ENCODE measurements at regions not wholly inside any gene's neighbourhood (a gene's known extent, or its start where the extent isn't known, plus 50 kb on each side); places are given as distances from the start of the nearest gene placed in this dataset.

DNA sequence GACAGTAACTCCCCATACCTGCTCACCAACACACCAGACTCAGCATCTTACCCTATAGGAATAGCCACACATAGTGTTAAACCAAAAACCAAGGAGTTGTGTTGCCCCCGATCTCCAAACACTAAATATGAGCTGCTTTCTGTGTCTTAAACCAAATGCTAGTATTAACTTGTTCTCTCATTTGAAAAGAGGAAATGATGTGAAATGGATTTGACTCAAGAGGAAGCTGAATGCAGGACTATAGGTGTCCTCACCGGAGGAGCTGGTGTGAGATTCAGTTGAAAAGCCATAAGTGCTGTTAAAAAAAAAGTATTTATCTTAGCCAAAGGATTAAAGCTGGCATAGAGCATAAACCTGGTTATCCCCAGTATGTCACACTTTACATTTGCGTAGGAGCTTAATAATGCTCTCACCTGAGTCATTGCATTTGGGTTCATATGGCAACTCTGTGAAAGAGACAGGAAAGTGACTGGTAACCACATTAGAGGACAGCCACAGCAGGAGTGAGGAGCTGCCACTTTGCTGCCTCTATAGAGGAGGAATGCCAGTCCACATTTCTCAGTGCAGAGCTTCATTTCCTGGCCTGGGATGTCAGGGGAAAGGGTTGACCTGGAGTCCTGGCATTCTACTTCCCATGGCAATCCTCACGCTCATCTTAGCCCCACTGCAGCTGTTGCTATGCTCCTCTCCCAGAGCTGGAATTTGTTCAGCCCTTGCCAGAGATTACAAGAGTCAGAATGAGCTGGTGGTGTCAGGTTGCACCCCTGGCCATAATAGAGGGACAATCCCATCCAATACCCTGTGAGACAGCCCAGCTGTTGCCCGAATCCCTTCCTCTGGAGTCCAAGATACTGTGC is 143.3 kb upstream of the ANKFN1 start:
- peaks cover 0 to 5% of the 10 kb centered on the region in 2 donors for H3K9me3 ChIP-seq (ENCODE audit: control insufficient read depth in 2 of 2, low read length in 2 of 2)
- no peak overlapping the region for H3K27ac ChIP-seq (ENCODE audit: low read length)
- no peak overlapping the region for H3K4me3 ChIP-seq (ENCODE audit: low read length in 2 of 2)
- H3K27me3 ChIP-seq (ENCODE audit: control insufficient read depth in 1 of 2, insufficient read depth in 2 of 2, low read length in 2 of 2), result no peaks in the 10 kb centered on the region
- no peak overlapping the region for H3K9ac ChIP-seq (ENCODE audit: low read length in 2 of 2)
- H3K4me1 ChIP-seq (ENCODE audit: control insufficient read depth, insufficient read depth, low read length), result no peaks in the 10 kb centered on the region
- H3K36me3 ChIP-seq (ENCODE audit: control insufficient read depth in 2 of 2, insufficient read depth in 2 of 2, low read length in 2 of 2), result no peaks in the 10 kb centered on the region

- Histone ChIP-seq H3K9me3 (ENCODE audit: control insufficient read depth in 2 of 2, low read length in 2 of 2) (peaks cover 0 to 5% of the 10 kb centered on the region in 2 donors), H3K4me3 (ENCODE audit: low read length in 2 of 2) (no peak overlapping the region), H3K9ac (ENCODE audit: low read length in 2 of 2) (no peak overlapping the region), H3K27me3 (ENCODE audit: control insufficient read depth in 1 of 2, insufficient read depth in 2 of 2, low read length in 2 of 2) (no peaks in the 10 kb centered on the region), H3K36me3 (ENCODE audit: control insufficient read depth in 2 of 2, insufficient read depth in 2 of 2, low read length in 2 of 2) (no peaks in the 10 kb centered on the region), H3K27ac (ENCODE audit: low read length) (no peak overlapping the region), H3K4me1 (ENCODE audit: control insufficient read depth, insufficient read depth, low read length) (no peaks in the 10 kb centered on the region)
Observed at GRCh38 chr17:56011406-56012131, 141.7 kb upstream of the ANKFN1 start.

- Histone ChIP-seq H3K4me1 (ENCODE audit: control insufficient read depth, insufficient read depth, low read length) (no peaks in the 10 kb centered on the region), H3K9me3 (ENCODE audit: control insufficient read depth in 2 of 2, low read length in 2 of 2) (peaks cover 0 to 2% of the 10 kb centered on the region in 2 donors), H3K27ac (ENCODE audit: low read length) (no peak overlapping the region), H3K27me3 (ENCODE audit: control insufficient read depth in 1 of 2, insufficient read depth in 2 of 2, low read length in 2 of 2) (no peaks in the 10 kb centered on the region), H3K36me3 (ENCODE audit: control insufficient read depth in 2 of 2, insufficient read depth in 2 of 2, low read length in 2 of 2) (no peaks in the 10 kb centered on the region), H3K4me3 (ENCODE audit: low read length in 2 of 2) (no peak overlapping the region), H3K9ac (ENCODE audit: low read length in 2 of 2) (no peak overlapping the region)
Observed at GRCh38 chr17:56018211-56018610, 135.1 kb upstream of the ANKFN1 start.

GRCh38 chr17:56020369-56020768 is 132.9 kb upstream of the ANKFN1 start:
- Histone ChIP-seq H3K36me3 (ENCODE audit: control insufficient read depth in 2 of 2, insufficient read depth in 2 of 2, low read length in 2 of 2) (no peaks in the 10 kb centered on the region), H3K9me3 (ENCODE audit: control insufficient read depth in 2 of 2, low read length in 2 of 2) (no peaks in the 10 kb centered on the region), H3K9ac (ENCODE audit: low read length in 2 of 2) (no peak overlapping the region), H3K4me3 (ENCODE audit: low read length in 2 of 2) (no peak overlapping the region), H3K27ac (ENCODE audit: low read length) (no peak overlapping the region), H3K4me1 (ENCODE audit: control insufficient read depth, insufficient read depth, low read length) (no peaks in the 10 kb centered on the region), H3K27me3 (ENCODE audit: control insufficient read depth in 1 of 2, insufficient read depth in 2 of 2, low read length in 2 of 2) (no peaks in the 10 kb centered on the region)

GRCh38 chr17:56021681-56022190 is 131.5 kb upstream of the ANKFN1 start:
- Histone ChIP-seq H3K4me3 (ENCODE audit: low read length in 2 of 2) (no peak overlapping the region), H3K27ac (ENCODE audit: low read length) (no peak overlapping the region), H3K4me1 (ENCODE audit: control insufficient read depth, insufficient read depth, low read length) (no peaks in the 10 kb centered on the region), H3K27me3 (ENCODE audit: control insufficient read depth in 1 of 2, insufficient read depth in 2 of 2, low read length in 2 of 2) (no peaks in the 10 kb centered on the region), H3K36me3 (ENCODE audit: control insufficient read depth in 2 of 2, insufficient read depth in 2 of 2, low read length in 2 of 2) (no peaks in the 10 kb centered on the region), H3K9me3 (ENCODE audit: control insufficient read depth in 2 of 2, low read length in 2 of 2) (no peaks in the 10 kb centered on the region), H3K9ac (ENCODE audit: low read length in 2 of 2) (no peak overlapping the region)

DNA sequence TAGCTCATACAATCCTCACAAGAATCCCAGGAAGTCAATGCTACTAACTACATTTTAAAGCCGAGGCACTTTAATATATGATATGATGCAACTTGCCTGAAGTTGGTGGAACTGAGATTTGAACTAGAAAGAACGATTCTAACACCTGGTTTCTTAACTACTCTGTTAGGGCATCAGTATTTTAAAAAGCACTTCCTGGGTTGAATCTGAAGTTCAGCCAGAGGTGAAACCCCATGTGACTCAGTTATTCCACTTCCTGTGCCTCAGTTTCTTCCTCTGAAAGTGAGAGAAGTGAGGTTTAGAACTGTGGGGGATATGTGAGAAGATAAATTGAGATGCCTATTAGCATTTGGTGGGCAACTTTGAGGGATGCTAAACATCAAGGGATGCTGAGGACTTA is 129.4 kb upstream of the ANKFN1 start:
- Histone ChIP-seq H3K4me3 (ENCODE audit: low read length in 2 of 2) (no peak overlapping the region), H3K9ac (ENCODE audit: low read length in 2 of 2) (no peak overlapping the region), H3K9me3 (ENCODE audit: control insufficient read depth in 2 of 2, low read length in 2 of 2) (no peaks in the 10 kb centered on the region), H3K27ac (ENCODE audit: low read length) (no peak overlapping the region), H3K4me1 (ENCODE audit: control insufficient read depth, insufficient read depth, low read length) (no peaks in the 10 kb centered on the region), H3K27me3 (ENCODE audit: control insufficient read depth in 1 of 2, insufficient read depth in 2 of 2, low read length in 2 of 2) (no peaks in the 10 kb centered on the region), H3K36me3 (ENCODE audit: control insufficient read depth in 2 of 2, insufficient read depth in 2 of 2, low read length in 2 of 2) (no peaks in the 10 kb centered on the region)

- Histone ChIP-seq H3K27me3 (ENCODE audit: control insufficient read depth in 1 of 2, insufficient read depth in 2 of 2, low read length in 2 of 2) (no peaks in the 10 kb centered on the region), H3K4me3 (ENCODE audit: low read length in 2 of 2) (no peak overlapping the region), H3K9ac (ENCODE audit: low read length in 2 of 2) (no peak overlapping the region)
Observed at GRCh38 chr17:56026915-56027314, 126.4 kb upstream of the ANKFN1 start.

DNA sequence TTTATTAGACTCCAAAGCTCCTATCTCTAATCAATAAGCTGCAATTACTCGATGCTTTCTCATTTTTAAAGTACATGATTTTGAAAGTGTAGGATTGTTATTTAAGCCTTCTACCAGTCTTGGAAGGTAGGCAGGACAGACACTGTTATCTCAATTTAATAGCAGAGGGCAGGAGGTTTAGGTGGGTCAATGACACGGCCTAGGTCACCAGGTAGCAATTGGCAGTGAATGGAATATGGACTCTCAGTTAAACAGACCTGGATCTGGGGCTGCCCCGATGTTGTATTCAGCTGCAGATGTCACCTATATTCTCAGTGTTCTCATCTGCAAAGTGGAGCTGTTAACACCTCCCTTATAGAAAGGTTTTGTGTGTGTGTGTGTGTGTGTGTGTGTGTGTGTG is 124.4 kb upstream of the ANKFN1 start:
- Histone ChIP-seq H3K27me3 (ENCODE audit: control insufficient read depth in 1 of 2, insufficient read depth in 2 of 2, low read length in 2 of 2) (no peaks in the 10 kb centered on the region), H3K9ac (ENCODE audit: low read length in 2 of 2) (no peak overlapping the region), H3K27ac (ENCODE audit: low read length) (no peak overlapping the region), H3K36me3 (ENCODE audit: control insufficient read depth in 2 of 2, insufficient read depth in 2 of 2, low read length in 2 of 2) (no peaks in the 10 kb centered on the region), H3K4me3 (ENCODE audit: low read length in 2 of 2) (no peak overlapping the region), H3K4me1 (ENCODE audit: control insufficient read depth, insufficient read depth, low read length) (peaks cover 15% of the 10 kb centered on the region), H3K9me3 (ENCODE audit: control insufficient read depth in 2 of 2, low read length in 2 of 2) (no peaks in the 10 kb centered on the region)

More at GRCh38 chr17:56026915-56027314, 126.4 kb upstream of the ANKFN1 start:
- Histone ChIP-seq H3K27ac (ENCODE audit: low read length) (no peak overlapping the region), H3K4me1 (ENCODE audit: control insufficient read depth, insufficient read depth, low read length) (peaks cover 15% of the 10 kb centered on the region), H3K36me3 (ENCODE audit: control insufficient read depth in 2 of 2, insufficient read depth in 2 of 2, low read length in 2 of 2) (no peaks in the 10 kb centered on the region), H3K9me3 (ENCODE audit: control insufficient read depth in 2 of 2, low read length in 2 of 2) (no peaks in the 10 kb centered on the region)

GRCh38 chr17:56030009-56030624 is 123.2 kb upstream of the ANKFN1 start:
- Histone ChIP-seq H3K36me3 (ENCODE audit: control insufficient read depth in 2 of 2, insufficient read depth in 2 of 2, low read length in 2 of 2) (no peaks in the 10 kb centered on the region), H3K4me1 (ENCODE audit: control insufficient read depth, insufficient read depth, low read length) (peaks cover 15% of the 10 kb centered on the region), H3K4me3 (ENCODE audit: low read length in 2 of 2) (no peak overlapping the region)

GRCh38 chr17:56031636-56032035 is 121.6 kb upstream of the ANKFN1 start:
- H3K27me3 ChIP-seq (ENCODE audit: control insufficient read depth in 1 of 2, insufficient read depth in 2 of 2, low read length in 2 of 2), result no peaks in the 10 kb centered on the region
- peaks cover 15% of the 10 kb centered on the region for H3K4me1 ChIP-seq (ENCODE audit: control insufficient read depth, insufficient read depth, low read length)
- no peaks in the 10 kb centered on the region for H3K9me3 ChIP-seq (ENCODE audit: control insufficient read depth in 2 of 2, low read length in 2 of 2)
- no peak overlapping the region for H3K9ac ChIP-seq (ENCODE audit: low read length in 2 of 2)
- H3K4me3 ChIP-seq (ENCODE audit: low read length in 2 of 2), result no peak overlapping the region
- H3K27ac ChIP-seq (ENCODE audit: low read length), result no peak overlapping the region
- H3K36me3 ChIP-seq (ENCODE audit: control insufficient read depth in 2 of 2, insufficient read depth in 2 of 2, low read length in 2 of 2), result no peaks in the 10 kb centered on the region

More at GRCh38 chr17:56030009-56030624, 123.2 kb upstream of the ANKFN1 start:
- H3K9me3 ChIP-seq (ENCODE audit: control insufficient read depth in 2 of 2, low read length in 2 of 2), result no peaks in the 10 kb centered on the region
- H3K9ac ChIP-seq (ENCODE audit: low read length in 2 of 2), result no peak overlapping the region
- no peaks in the 10 kb centered on the region for H3K27me3 ChIP-seq (ENCODE audit: control insufficient read depth in 1 of 2, insufficient read depth in 2 of 2, low read length in 2 of 2)
- no peak overlapping the region for H3K27ac ChIP-seq (ENCODE audit: low read length)

All from stomach smooth muscle (tissue), 2 donors.